Fibroblast of the aortic adventitia (primary cell): ENCODE measurements at regions not wholly inside any gene's neighbourhood (a gene's known extent, or its start where the extent isn't known, plus 50 kb on each side); places are given as distances from the start of the nearest gene placed in this dataset.

Experiments used
- DNase-seq: peaks from one replicate; pipeline ENCODE4 v3.0.0-alpha.2; 2010; ENCODE audit warnings: low read depth
- H3K4me3 ChIP-seq: 2 replicates; pipeline ENCODE4 v1.5.1; 2011; ENCODE audit warnings: low read depth, mild to moderate bottlenecking, control low read depth, low read length, moderate library complexity
- CTCF ChIP-seq: IDR thresholded peaks from 2 replicates; pipeline ENCODE4 v1.5.1; 2011; ENCODE audit warnings: mild to moderate bottlenecking, low read length, control low read depth, inconsistent platforms; ENCODE audit not compliant: insufficient read depth

- H3K4me3 ChIP-seq = no peak overlapping the region
These were observed 75.2 kb upstream of the GALNT10 start for GRCh38 chr5:154115291-154115690.

GRCh38 chr5:154117050-154117449 lies 73.5 kb upstream of the GALNT10 start:
- TF ChIP-seq CTCF = no peak
- no peak for DNase-seq
- H3K4me3 ChIP-seq = no peak overlapping the region

More at GRCh38 chr5:154115291-154115690, 75.2 kb upstream of the GALNT10 start:
- TF ChIP-seq CTCF = no peak
- no peak for DNase-seq

- no peak for DNase-seq
- no peak for TF ChIP-seq CTCF
- H3K4me3 ChIP-seq = no peak overlapping the region
These were observed 72.6 kb upstream of the GALNT10 start for GRCh38 chr5:154117930-154118329.

GRCh38 chr5:154118385-154118784 lies 72.1 kb upstream of the GALNT10 start:
- no peak for TF ChIP-seq CTCF
- no peak overlapping the region for H3K4me3 ChIP-seq
- DNase-seq = no peak

- no peak for TF ChIP-seq CTCF
- H3K4me3 ChIP-seq = no peak overlapping the region
- DNase-seq = no peak
These were observed 71.6 kb upstream of the GALNT10 start for GRCh38 chr5:154118893-154119336.

- H3K4me3 ChIP-seq = no peak overlapping the region
- DNase-seq = no peak
- TF ChIP-seq CTCF = no peak
These were observed 61.5 kb upstream of the GALNT10 start for GRCh38 chr5:154129013-154129412.

- H3K4me3 ChIP-seq = no peak overlapping the region
- DNase-seq = no peak
- TF ChIP-seq CTCF = no peak
These were observed 60.6 kb upstream of the GALNT10 start for GRCh38 chr5:154129921-154130320.
